GM18909 (cell line): ENCODE measurements at regions not wholly inside any gene's neighbourhood (a gene's known extent, or its start where the extent isn't known, plus 50 kb on each side); places are given as distances from the start of the nearest gene placed in this dataset.
A peak's percentile ranks its signal among the peaks of the same experiment; 100 is the strongest.
"Not testable (repeated sequence)": the region's sequence is repeated elsewhere in the genome, so short reads cannot be mapped to it uniquely, and the experiment has no call there.

Experiments
- ATAC-seq: cut with Tn5 transposase; IDR thresholded peaks from one replicate; pipeline ENCODE4 v1.9.1; 2021; ENCODE audit warnings: mild to moderate bottlenecking; ENCODE audit not compliant: unreplicated experiment, poor library complexity

DNA sequence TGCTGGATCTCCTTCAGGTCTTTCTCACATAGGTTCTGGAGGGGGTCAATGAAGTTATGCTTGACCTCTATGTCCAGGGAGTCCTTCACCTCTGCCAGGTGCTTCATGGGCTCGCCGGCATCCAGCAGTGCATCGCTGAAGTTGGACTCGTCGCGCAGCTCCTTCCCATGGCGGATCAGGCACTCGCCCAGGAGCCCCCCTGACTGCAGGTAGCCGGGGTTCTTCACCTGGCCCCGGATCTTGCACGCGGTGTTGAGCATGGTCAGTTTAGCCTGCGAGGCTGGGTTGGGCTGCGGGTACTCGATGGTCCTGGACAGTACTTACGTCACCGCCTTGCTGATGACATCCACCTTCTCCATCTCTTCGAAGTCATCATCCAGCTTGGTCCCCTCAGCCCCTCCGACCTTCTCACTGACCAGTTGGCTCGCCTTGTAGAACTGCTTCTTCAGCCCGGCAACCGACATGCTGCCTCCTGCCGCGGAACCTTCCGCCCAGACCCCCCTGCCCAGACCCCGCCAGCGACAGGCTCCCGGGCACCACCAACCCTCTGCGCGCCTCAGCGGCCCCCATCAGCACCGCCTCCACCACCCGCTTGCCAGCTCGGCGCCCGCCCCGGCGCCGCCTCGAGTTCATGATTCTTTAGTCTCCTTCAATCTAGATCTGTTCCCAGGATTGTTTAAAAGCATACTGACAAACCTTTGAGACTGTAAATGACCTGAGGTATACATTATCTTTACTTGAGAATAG is 99.8 kb downstream of the KPNA2 start:
- ATAC-seq: no peak

DNA sequence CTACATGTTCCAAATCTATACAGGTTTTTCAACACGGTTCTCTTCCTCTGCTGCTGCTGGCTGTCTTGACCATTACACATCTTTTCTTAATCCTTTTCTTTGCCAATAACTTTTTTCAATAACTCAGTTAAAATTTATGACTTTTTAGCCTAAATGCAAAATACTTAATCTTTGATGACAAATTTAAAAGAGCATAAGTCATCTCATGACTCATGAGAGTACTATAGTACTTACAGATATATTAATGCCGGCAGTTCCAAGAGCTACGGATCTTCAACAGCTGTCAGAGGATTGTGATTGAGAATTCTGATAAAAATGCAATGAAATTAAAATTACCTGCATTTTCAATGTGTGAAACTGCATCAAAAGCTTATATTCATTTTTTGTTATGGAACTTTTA is 105.5 kb downstream of the KPNA2 start:
- no peak for ATAC-seq

DNA sequence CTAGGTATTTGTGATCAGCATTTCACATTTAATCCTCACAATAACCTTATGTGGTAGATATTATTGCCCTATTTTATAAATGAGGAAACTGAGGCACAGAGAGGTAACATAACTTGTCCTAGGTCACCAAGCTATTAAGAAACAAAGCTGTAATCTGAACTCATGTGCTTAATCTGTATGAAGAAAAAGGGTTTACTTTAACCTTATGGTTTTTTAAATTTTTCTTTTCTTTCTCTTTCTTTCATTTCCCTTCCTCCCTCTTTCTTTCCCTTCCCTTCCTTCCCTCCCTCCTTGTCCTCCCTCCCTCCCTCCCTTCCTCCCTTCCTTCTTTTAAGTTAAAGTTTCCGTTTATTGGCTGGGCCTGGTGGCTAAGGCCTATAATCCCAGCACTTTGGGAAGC is 105.2 kb upstream of the AMZ2 start:
- ATAC-seq: no peak

DNA sequence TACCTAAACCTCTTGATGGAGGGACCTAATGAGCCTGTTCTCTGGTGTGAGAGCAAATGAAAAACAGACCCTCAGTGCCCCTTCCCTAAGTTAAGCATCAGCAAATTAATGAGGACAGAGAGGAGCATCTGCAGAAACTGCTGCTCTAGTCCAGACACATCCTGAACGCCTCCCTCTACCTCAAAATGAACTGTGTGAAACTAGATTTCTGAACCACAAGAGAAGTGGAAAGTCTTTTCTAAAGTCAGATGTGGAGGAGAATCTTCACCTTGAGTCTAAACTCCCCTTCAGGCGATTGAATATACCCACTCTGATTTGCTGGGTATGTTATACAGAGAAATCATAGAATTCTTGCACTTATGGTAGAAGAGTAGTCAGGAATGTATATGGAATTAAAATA is 104.4 kb upstream of the AMZ2 start:
- no peak for ATAC-seq

DNA sequence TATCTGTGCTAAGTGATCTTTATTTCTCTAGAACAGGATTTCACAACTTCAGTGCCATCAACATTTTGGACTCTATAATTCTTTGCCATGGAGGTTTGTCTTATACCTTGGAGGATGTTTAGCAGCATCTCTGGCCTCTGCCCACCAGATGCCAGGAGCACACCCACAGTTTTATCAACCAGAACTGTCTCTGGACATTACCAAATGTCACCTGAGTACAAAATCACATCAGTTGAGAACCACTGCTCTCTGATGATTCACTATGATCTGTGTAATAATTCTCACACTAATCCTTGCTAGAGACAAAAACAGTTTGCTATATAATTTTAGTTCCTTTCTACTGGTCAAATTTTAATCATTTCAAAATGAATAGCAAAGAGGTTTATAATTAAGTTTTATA is 102.8 kb upstream of the AMZ2 start:
- ATAC-seq: no peak

DNA sequence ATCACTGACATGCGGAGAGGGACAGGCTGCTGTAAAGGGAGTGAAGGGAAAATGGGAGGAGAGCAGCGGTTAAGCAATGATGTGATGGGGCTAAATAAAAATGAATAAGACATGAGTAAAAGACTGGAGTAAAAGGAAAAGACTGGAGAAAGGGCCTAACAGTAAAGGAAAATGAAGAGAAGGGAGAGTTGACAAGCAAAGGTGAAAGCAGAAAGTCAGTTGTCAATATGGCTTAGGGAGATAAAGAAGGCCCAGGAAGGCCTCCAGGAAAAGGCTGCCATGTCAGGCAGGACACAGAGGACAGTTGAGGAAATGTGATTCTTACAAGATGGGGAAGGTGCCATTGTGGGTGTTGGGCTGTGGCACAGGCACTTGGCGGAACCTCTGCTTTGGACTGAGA is 98.9 kb upstream of the AMZ2 start:
- ATAC-seq: no peak

DNA sequence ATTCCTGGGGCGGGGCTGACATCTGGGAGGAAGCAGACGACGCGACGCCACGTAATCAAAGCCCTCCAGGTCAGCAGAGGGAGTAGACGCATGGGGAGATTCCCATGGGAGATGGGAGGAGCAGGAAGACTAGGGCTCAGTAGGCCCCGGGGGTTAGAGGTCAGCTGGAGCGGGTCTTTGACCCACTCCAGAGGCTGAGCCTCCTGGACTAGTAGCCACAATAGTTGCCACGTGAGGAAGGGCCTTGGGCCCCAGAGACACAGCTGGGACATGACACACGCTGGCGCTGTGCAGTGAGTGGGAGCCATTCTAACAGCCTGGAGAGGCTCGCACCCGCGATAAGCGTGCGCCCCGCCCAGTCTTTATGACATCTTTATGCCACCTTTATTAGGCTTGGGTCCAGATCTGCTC is 95.7 kb upstream of the AMZ2 start:
- no peak for ATAC-seq

DNA sequence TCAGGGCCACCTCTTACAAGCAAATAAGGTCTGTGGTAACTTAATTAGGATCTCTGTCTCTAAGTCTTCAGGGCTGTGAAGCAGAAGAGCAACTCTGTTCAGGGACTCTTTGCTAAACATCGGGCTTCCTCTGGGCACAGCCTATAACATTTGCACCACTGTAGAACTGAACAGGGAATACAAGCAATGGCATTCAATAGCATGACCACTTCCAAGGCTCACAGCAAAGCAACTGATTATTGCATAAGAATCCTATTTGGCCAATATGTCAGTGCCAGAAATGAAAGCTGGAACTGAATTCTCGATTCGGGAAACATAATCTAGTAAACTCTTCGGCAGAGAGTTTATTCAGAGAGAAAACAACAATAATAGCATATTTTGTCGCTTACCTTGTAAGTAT is 92.2 kb upstream of the AMZ2 start:
- ATAC-seq: no peak

DNA sequence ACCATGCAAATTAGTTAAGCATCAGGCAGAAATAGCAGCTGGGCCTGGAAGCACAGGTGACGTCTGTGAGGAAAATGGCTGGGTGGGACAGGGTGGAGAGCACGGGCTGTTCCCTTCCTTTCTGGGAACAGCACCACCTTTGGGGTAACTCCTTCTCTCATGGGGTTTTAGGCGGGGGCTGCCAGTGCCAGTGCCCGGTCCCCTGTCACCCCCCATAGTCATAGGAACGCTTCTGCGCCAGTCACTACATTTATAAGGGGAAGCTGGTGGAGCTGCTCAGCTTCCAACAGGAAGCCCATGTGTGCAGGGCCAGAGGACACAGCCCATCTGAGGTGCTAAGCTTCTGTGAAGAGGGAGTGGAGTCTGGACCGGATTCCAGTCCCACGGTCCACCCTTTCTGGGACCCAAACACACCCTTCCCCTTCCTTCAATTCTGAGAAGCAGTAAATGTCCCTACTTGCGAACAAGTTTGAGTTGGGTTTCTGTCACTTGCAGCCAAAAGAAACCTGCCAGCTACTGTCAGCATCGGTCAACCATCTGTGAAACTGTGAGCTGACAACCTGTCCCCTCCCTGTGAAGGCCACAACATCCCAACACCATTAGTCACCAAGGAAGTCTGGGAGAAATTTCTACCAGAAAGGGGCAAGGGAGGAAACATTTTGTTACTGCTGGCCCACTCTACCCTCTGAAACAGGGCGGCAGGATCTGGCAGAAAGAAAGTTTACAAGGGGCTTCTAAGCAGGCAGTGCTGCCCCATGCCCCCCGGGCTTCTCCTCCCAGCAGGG is 86.0 kb upstream of the AMZ2 start:
- no peak for ATAC-seq

DNA sequence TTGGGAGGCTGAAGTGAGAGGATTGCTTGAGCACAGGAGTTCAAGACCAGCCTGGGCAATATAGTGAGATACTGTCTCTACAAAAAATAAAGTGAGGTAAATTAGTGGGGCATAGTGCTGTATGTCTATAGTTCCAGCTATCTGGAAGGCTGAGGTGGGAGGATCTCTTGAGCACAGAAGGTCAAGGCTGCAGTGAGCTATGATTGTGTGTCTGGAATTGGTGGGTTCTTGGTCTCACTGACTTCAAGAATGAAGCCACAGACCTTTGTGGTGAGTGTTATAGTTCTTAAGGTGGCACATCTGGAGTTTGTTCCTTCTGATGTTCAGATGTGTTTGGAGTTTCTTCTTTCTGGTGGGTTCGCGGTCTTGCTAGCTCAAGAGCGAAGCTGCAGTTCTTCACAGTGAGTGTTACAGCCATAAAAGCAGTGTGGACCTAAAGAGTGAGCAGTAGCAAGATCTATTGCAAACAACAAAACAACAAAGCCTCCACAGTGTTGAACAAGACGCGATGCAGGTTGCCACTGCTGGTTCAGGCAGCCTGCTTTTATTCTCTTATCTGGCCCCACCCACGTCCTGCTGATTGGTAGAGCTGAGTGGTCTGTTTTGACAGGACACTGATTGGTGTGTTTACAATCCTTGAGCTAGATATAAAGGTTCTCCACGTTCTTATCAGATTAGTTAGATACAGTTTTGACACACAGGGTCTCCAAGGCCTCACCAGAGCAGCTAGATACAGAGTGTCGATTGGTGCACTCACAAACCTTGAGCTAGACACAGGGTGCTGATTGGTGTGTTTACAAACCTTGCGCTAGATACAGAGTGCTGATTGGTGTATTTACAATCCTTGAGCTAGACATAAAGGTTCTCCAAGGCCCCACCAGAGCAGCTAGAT is 79.3 kb upstream of the AMZ2 start:
- not testable (repeated sequence) for ATAC-seq

DNA sequence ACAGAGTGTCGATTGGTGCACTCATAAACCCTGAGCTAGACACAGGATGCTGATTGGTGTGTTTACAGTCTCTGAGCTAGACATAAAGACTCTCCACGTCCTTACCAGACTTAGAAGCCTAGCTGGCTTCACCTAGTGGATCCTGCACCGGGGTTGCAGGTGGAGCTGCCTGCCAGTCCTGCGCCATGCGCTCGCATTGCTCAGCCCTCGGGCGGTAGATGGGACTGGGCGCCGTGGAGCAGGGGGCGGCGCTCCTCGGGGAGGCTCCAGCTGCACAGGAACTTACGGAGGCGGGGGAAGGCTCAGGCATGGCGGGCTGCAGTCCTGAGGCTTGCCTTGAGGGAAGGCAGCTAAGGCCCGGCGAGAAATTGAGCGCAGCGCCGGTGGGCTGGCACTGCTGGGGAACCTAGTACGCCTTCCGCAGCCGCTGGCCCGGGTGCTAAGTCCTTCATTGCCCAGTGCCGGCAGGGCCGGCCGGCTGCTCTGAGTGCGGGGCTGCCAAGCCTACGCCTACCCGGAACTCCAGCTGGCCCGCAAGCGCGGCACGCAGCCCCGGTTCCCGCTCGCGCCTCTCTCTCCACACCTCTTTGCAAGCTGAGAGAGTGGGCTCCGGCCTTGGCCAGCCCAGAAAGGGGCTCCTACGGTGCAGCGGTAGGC is 78.5 kb upstream of the AMZ2 start:
- not testable (repeated sequence) for ATAC-seq

DNA sequence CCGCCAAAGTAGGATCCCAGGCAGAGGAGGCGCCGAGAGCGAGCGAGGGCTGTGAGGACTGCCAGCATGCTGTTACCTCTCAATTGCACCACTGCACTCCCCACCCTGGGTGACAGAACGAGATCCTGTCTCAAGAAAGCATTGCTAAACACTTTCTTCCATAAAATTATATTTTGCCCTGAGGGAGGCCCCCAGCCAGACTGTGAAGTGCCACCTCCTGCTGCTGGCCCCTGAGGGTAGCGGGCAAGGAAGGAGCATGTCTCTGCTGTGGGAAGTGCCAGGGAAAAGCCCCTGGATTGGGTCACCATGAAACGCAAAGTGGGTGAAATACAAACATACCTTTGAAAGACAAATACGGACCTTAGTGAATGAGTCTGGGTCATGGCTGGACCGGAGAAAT is 78.0 kb upstream of the AMZ2 start:
- no peak for ATAC-seq

DNA sequence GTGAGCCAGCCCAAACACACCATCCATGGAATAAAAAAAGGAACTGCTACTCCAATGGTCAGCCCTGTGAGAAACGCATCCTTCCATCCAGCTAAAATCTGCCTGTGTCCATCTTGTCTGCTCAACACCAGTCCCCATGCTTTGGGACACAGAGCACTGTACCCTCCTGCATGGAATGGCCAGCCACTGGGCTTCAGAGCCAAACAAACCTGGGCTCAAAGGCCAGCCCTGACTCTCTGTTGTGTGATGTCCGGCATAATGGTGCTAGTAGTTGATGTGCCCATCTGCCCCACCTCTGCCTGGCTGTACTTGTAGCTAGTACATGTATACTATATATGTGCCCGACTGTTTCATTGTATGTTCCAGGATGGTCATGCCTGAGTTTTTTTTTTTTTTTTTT is 77.6 kb upstream of the AMZ2 start:
- no peak for ATAC-seq

DNA sequence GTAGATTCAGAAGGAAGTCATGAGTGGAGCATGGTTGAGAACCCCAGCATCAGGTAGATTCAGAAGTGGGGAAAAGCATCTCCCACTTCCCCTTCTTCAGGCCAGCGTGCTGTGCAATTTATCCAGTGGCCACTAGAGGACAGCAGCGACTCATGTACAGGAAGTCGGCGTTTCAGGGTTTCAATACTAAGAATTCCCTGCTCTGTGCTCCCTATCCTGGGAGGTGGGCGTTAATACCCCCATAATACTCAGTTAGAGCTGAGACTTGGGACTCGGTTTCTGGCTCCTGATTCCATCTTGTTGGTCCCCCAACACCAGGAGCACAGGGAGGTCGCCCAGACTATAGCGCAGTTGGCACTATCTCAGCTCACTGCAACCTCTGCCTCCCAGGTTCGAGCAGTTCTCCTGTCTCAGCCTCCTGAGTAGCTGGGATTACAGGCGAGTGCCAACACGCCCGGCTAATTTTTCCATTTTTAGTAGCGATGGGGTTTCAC is 75.3 kb upstream of the AMZ2 start:
- peak; percentile 55 for ATAC-seq

DNA sequence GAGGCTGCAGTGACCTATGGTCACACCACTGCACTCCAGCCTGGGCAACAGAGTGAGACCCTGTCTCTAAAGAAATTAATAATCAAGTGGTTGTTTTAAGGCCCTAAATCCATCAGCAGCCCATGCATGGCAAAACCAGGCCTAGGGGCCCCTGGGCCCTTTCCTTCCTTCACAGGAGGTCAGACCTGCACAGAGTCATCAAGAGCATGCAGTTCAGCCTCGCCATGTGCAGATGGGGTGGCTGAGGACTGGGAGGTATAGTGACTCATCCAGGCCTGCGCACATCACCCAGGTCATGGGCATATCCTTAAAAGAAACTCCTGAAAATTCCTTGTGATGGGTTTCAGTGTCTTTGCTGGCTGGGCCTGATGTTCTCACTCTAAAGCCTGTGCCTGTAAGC is 72.4 kb upstream of the AMZ2 start:
- no peak for ATAC-seq

DNA sequence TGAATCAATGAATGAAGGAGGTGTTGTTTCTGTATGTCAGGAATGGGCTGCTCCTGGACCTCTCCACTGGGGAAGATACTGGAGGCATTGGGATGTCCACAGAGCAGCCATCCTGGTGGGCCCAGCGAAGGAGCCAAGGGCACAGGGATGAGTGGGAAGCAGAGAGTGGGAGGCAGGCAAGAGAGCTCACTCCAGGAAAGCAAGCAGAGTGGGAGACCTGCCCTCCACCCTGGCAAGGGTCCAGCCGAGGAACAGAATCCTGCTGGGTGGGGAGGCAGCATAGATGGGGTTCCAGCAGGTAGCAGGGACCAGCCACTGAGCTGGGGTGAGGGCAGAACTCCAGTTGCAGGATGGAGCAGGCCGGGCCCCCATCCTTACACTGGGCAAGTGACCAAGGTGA is 71.9 kb upstream of the AMZ2 start:
- no peak for ATAC-seq

DNA sequence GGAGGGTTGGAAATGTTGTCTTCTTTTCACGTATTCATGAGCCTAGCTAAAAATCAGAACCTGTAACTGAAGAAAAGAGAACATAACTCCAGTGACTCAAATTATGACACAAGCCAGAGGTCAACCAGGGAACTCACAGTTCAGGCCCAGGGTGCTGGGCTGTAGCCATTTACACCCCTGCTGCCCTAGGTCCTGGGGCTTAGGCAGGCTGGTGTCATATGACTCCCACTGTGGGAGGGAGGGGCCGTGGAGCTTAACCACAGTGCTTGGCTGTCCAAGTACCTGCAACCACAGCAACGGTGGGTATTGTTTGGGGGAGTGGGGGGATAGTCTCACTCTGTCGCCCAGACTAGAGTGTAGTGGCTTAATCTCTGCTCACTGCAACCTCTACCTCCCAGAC is 71.1 kb upstream of the AMZ2 start:
- no peak for ATAC-seq

DNA sequence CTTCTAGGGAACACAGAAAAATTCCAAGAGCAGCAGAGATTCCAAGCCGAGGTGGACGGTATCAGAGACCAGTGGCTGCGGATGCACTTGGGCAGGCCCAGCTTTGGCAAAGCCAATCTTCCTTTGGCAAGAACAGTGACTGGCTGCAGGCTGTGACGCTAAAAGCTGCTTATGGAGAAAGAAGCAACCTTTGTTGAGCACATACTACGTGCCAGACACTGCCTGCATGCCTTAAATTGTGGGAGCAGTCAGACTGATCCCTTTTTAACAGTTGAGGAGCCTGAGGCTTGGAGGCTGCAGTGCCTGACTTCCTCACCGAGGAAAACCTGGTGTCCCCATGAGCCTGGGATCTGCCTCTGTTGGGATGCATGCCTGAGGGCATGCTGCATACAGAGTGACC is 69.0 kb upstream of the AMZ2 start:
- ATAC-seq: no peak

DNA sequence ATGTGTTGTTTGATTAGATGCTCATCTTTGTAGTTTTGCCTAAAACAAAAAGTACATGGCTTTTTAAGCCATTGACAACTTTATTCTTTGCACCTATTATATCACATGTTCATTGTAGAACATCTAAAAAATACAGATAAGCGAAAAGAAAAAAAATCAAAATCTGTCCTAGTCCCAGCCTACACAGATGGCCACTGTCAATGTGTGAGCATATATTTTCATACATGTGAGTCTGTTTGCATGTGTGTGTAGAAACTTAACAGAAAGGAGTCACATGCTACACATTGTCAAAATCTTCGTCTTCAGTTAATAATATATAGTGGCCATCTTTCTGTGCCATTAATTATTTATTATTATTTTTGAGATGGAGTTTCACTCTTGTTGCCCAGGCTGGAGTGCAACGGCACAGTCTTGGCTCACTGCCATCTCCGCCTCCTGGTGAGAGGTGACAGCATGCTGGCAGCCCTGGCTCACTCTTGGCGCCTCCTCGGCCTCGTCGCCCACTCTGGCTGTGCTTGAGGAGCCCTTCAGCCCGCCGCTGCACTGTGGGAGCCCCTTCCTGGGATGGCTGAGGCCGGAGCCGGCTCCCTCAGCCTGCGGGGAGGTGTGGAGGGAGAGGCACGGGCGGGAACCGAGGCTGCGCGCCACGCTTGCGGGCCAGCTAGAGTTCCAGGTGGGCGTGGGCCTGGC is 68.5 kb upstream of the AMZ2 start:
- no peak for ATAC-seq

DNA sequence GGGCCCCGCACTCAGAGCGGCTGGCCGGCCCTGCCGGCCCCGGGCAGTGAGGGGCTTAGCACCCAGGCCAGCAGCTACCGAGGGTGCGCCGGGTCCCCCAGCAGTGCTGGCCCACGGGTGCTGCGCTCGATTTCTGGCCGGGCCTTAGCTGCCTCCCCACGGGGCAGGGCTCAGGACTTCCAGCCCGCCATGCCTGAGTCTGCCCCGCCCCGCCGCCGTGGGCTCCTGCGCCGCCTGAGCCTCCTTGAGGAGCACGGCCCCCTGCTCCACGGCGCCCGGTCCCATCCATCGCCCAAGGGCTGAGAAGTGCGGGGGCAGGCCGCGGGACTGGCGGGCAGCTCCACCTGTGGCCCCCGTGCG is 67.9 kb upstream of the AMZ2 start:
- ATAC-seq: no peak
